Keratinocyte (primary cell): ENCODE measurements at regions not wholly inside any gene's neighbourhood (a gene's known extent, or its start where the extent isn't known, plus 50 kb on each side); places are given as distances from the start of the nearest gene placed in this dataset.

ENCODE experiments used
- DNase-seq: peaks from one replicate; pipeline ENCODE4 v3.0.0-alpha.2; 2011; ENCODE audit warnings: low read depth, missing footprints, low spot score
- FAIRE-seq: peaks from 2 replicates; lab custom pipeline; 2011; peaks lifted over from hg19 to GRCh38; lab: Jason Lieb, UNC
- H2AFZ ChIP-seq: 2 replicates; pipeline ENCODE4 v1.6.0; 2012; ENCODE audit warnings: low read length, control low read depth, inconsistent platforms; ENCODE audit not compliant: control insufficient read depth
- H3K27ac ChIP-seq: 2 replicates; pipeline ENCODE4 v1.5.1; 2011; ENCODE audit warnings: low read length; ENCODE audit not compliant: control insufficient read depth, insufficient read depth
- H3K27me3 ChIP-seq: 3 replicates; pipeline ENCODE4 v1.6.0; 2011; ENCODE audit warnings: low read length; ENCODE audit not compliant: control insufficient read depth, insufficient read depth; ENCODE audit errors: extremely low read depth
- H3K36me3 ChIP-seq, 2 experiments: 2 replicates in 1 of 2; 3 replicates in 1 of 2; pipeline ENCODE4 v1.5.1; 2011; ENCODE audit warnings: low read length in 2 of 2, mild to moderate bottlenecking in 1 of 2; ENCODE audit not compliant: control insufficient read depth in 2 of 2, insufficient read depth in 2 of 2; ENCODE audit errors: extremely low read depth in 1 of 2
- H3K4me1 ChIP-seq: 3 replicates; pipeline ENCODE4 v1.5.1; 2011; ENCODE audit warnings: low read length; ENCODE audit not compliant: control insufficient read depth, insufficient read depth; ENCODE audit errors: extremely low read depth
- H3K4me2 ChIP-seq: 3 replicates; pipeline ENCODE4 v1.6.0; 2011; ENCODE audit warnings: low read depth, low read length; ENCODE audit not compliant: control insufficient read depth, insufficient read depth; ENCODE audit errors: extremely low read depth
- H3K4me3 ChIP-seq, 3 experiments: fragments of 200-600 bp in 1 of 3; sonication (generic) in 1 of 3; 2 replicates in 2 of 3; 3 replicates in 1 of 3; pipeline ENCODE4 v1.5.1; 2011 to 2016; ENCODE audit warnings: low read length in 3 of 3, mild to moderate bottlenecking in 3 of 3, control low read depth in 2 of 3, inconsistent platforms in 1 of 3, low read depth in 1 of 3, mixed read lengths in 1 of 3, mixed run types in 1 of 3, moderate library complexity in 1 of 3; ENCODE audit not compliant: control insufficient read depth in 2 of 3, insufficient read depth in 2 of 3; ENCODE audit errors: extremely low read depth in 1 of 3
- H3K79me2 ChIP-seq: 2 replicates; pipeline ENCODE4 v1.6.0; 2012; ENCODE audit warnings: low read length; ENCODE audit not compliant: control insufficient read depth, insufficient read depth
- H3K9ac ChIP-seq: 3 replicates; pipeline ENCODE4 v1.6.0; 2011; ENCODE audit warnings: low read length; ENCODE audit not compliant: control insufficient read depth, insufficient read depth; ENCODE audit errors: extremely low read depth
- H3K9me1 ChIP-seq: 3 replicates; pipeline ENCODE4 v1.6.0; 2011; ENCODE audit warnings: low read length; ENCODE audit not compliant: control insufficient read depth, insufficient read depth; ENCODE audit errors: extremely low read depth
- H3K9me3 ChIP-seq: 2 replicates; pipeline ENCODE4 v1.5.1; 2012; ENCODE audit warnings: low read depth, low read length; ENCODE audit not compliant: control insufficient read depth
- H4K20me1 ChIP-seq: 3 replicates; pipeline ENCODE4 v1.6.0; 2011; ENCODE audit warnings: low read length; ENCODE audit not compliant: control insufficient read depth, insufficient read depth; ENCODE audit errors: extremely low read depth
- CTCF ChIP-seq, 3 experiments: IDR thresholded peaks in 1 of 3; conservative IDR thresholded peaks in 1 of 3; optimal IDR thresholded peaks in 1 of 3; 2 replicates in 2 of 3; 3 replicates in 1 of 3; pipeline versions ENCODE3 to v1.5.1; 2011; ENCODE audit warnings: low read length in 3 of 3, mild to moderate bottlenecking in 3 of 3, moderate library complexity in 2 of 3, control low read depth in 1 of 3, inconsistent platforms in 1 of 3; ENCODE audit not compliant: insufficient read depth in 2 of 3; ENCODE audit errors: extremely low read depth in 1 of 3
- EZH2 ChIP-seq: IDR thresholded peaks from one replicate; pipeline ENCODE4 v1.6.1; 2012; ENCODE audit warnings: inconsistent platforms, mild to moderate bottlenecking, low read length, moderate library complexity
- dilution Hi-C: fragments of 300-500 bp; cut with MboI; formaldehyde crosslinking; loops from one replicate; pipeline ENCODE4 v1.7.0; 2020; ENCODE audit warnings: low sequenced_read_pairs; ENCODE audit not compliant: extremely low pct_ligation_motif_present

- Histone ChIP-seq H3K27ac (no peak overlapping the region), H3K79me2 (no peaks in the 10 kb centered on the region), H3K9me3 (no peaks in the 10 kb centered on the region), H3K36me3 (no peaks in the 10 kb centered on the region), H2AFZ (no peak overlapping the region), H3K4me1 (no peaks in the 10 kb centered on the region), H4K20me1 (peaks cover 3% of the 10 kb centered on the region), H3K4me2 (no peak overlapping the region), H3K27me3 (peaks cover 5% of the 10 kb centered on the region), H3K4me3 (no peak overlapping the region), H3K9me1 (no peaks in the 10 kb centered on the region), H3K9ac (no peak overlapping the region)
- TF ChIP-seq EZH2 (no peak), CTCF (optimal IDR thresholded peaks at IDR 0.05 in 1 of 3, IDR thresholded peaks at IDR 0.05 in 1 of 3, conservative IDR thresholded peaks at IDR 0.05 in 1 of 3; ENCODE audit: extremely low read depth in 1 of 3, insufficient read depth in 2 of 3, low read length in 3 of 3) (no peak)
- DNase-seq (peak; percentile 17), FAIRE-seq (peak; percentile 57)
- dilution Hi-C loops: no loop called here
Observed at GRCh38 chr11:45444796-45445195, 158.7 kb upstream of the SYT13 start.

GRCh38 chr11:45440111-45440510 is 154.0 kb upstream of the SYT13 start:
- Histone ChIP-seq H3K36me3 (no peaks in the 10 kb centered on the region), H3K4me1 (no peaks in the 10 kb centered on the region), H3K4me3 (no peak overlapping the region), H3K4me2 (no peak overlapping the region), H3K79me2 (no peaks in the 10 kb centered on the region), H3K9me3 (no peaks in the 10 kb centered on the region), H3K9me1 (no peaks in the 10 kb centered on the region), H3K9ac (no peak overlapping the region), H3K27ac (no peak overlapping the region), H3K27me3 (no peaks in the 10 kb centered on the region), H4K20me1 (peaks cover 2% of the 10 kb centered on the region), H2AFZ (no peak overlapping the region)
- dilution Hi-C loops: no loop called here
- TF ChIP-seq CTCF (optimal IDR thresholded peaks at IDR 0.05 in 1 of 3, IDR thresholded peaks at IDR 0.05 in 1 of 3, conservative IDR thresholded peaks at IDR 0.05 in 1 of 3; ENCODE audit: extremely low read depth in 1 of 3, insufficient read depth in 2 of 3, low read length in 3 of 3) (no peak), EZH2 (no peak)
- DNase-seq (no peak), FAIRE-seq (no peak)
